HEK293 (cell line): ENCODE measurements at regions not wholly inside any gene's neighbourhood (a gene's known extent, or its start where the extent isn't known, plus 50 kb on each side); places are given as distances from the start of the nearest gene placed in this dataset.

Experiments used
- CTCF ChIA-PET: fragments of 350-600 bp; formaldehyde crosslinking; extraction: SDS; loops from one replicate; lab custom pipeline; 2021; ENCODE audit warnings: antibody characterized with exemption; lab: Yijun Ruan, JAX
- POLR2A ChIA-PET: fragments of 300-600 bp; formaldehyde crosslinking; extraction: SDS; loops from one replicate; lab custom pipeline; 2020; ENCODE audit warnings: antibody characterized with exemption, inconsistent platforms; lab: Yijun Ruan, JAX
- H3K27ac ChIP-seq: fragments of 200-500 bp; sonication (Bioruptor generic); 2 replicates; pipeline ENCODE4 v1.5.1; 2014; ENCODE audit warnings: low read depth, low read length, control low read depth, inconsistent platforms; ENCODE audit errors: extremely low read depth
- H3K36me3 ChIP-seq, 2 experiments: fragments of 200-500 bp in 1 of 2; sonication (Bioruptor generic) in 1 of 2; 1 replicate in 1 of 2; 2 replicates in 1 of 2; pipeline ENCODE4 v1.5.1; 2014 to 2017; ENCODE audit warnings: inconsistent platforms in 2 of 2, low read length in 2 of 2; ENCODE audit not compliant: control insufficient read depth in 2 of 2, insufficient read depth in 1 of 2
- H3K4me1 ChIP-seq: fragments of 200-500 bp; sonication (Bioruptor generic); 2 replicates; pipeline ENCODE4 v1.5.1; 2014; ENCODE audit warnings: mild to moderate bottlenecking, low read length, inconsistent platforms; ENCODE audit not compliant: control insufficient read depth, insufficient read depth
- H3K4me3 ChIP-seq: 2 replicates; pipeline ENCODE4 v1.5.1; 2011; ENCODE audit warnings: low read depth, mild to moderate bottlenecking, control low read depth, low read length, moderate library complexity
- H3K9me3 ChIP-seq: fragments of 200-500 bp; sonication (Bioruptor generic); 2 replicates; pipeline ENCODE4 v1.5.1; 2014; ENCODE audit warnings: low read depth, low read length, inconsistent platforms; ENCODE audit not compliant: control insufficient read depth, insufficient read depth
- IKZF3 ChIP-seq: fragments of 450-650 bp; IDR thresholded peaks from 2 replicates; pipeline ENCODE4 v1.5.0; 2018; ENCODE audit warnings: missing biosample characterization, mild to moderate bottlenecking, missing genetic modification characterization, moderate library complexity
- INSM2 ChIP-seq: fragments of 450-650 bp; formaldehyde crosslinking; IDR thresholded peaks from 2 replicates; pipeline ENCODE4 v1.5.1; 2016; ENCODE audit warnings: missing biosample characterization, missing genetic modification characterization
- TCF7L2 ChIP-seq: IDR thresholded peaks from 2 replicates; pipeline ENCODE4 v1.6.1; 2011; ENCODE audit warnings: low read depth, mild to moderate bottlenecking, inconsistent platforms, low read length, moderate library complexity, borderline replicate concordance
- ZBTB11 ChIP-seq: fragments of 450-650 bp; formaldehyde crosslinking; conservative IDR thresholded peaks from 2 replicates; pipeline ENCODE4 v1.5.1; 2016; ENCODE audit warnings: low read depth, missing biosample characterization, missing genetic modification characterization
- ZBTB17 ChIP-seq: fragments of 450-650 bp; formaldehyde crosslinking; IDR thresholded peaks from 2 replicates; pipeline ENCODE4 v1.5.1; 2016; ENCODE audit warnings: missing biosample characterization, missing genetic modification characterization
- ZFP37 ChIP-seq: fragments of 450-650 bp; formaldehyde crosslinking; IDR thresholded peaks from 2 replicates; pipeline ENCODE4 v1.5.1; 2016; ENCODE audit warnings: missing biosample characterization, missing genetic modification characterization
- ZNF202 ChIP-seq: fragments of 450-650 bp; formaldehyde crosslinking; IDR thresholded peaks from 2 replicates; pipeline ENCODE4 v1.5.1; 2016; ENCODE audit warnings: missing biosample characterization, missing genetic modification characterization, borderline replicate concordance
- ZNF416 ChIP-seq: fragments of 450-650 bp; formaldehyde crosslinking; IDR thresholded peaks from 2 replicates; pipeline ENCODE4 v1.5.1; 2016; ENCODE audit warnings: missing biosample characterization, missing genetic modification characterization
- ZNF449 ChIP-seq: fragments of 450-650 bp; formaldehyde crosslinking; IDR thresholded peaks from 2 replicates; pipeline ENCODE4 v1.5.1; 2017; ENCODE audit warnings: missing biosample characterization, mild to moderate bottlenecking, missing genetic modification characterization, moderate library complexity
- ZNF510 ChIP-seq: fragments of 450-650 bp; formaldehyde crosslinking; IDR thresholded peaks from 2 replicates; pipeline ENCODE4 v1.5.1; 2018; ENCODE audit warnings: mild to moderate bottlenecking, missing genetic modification characterization, missing biosample characterization; ENCODE audit not compliant: insufficient replicate concordance
- ZNF518A ChIP-seq: fragments of 450-650 bp; formaldehyde crosslinking; conservative IDR thresholded peaks from 2 replicates; pipeline ENCODE4 v1.5.1; 2016; ENCODE audit warnings: low read depth, missing biosample characterization, missing genetic modification characterization
- ZNF558 ChIP-seq: fragments of 450-650 bp; formaldehyde crosslinking; IDR thresholded peaks from 2 replicates; pipeline ENCODE4 v1.5.1; 2016; ENCODE audit warnings: missing biosample characterization, missing genetic modification characterization
- ZNF560 ChIP-seq: fragments of 450-650 bp; formaldehyde crosslinking; IDR thresholded peaks from 2 replicates; pipeline ENCODE4 v1.5.1; 2017; ENCODE audit warnings: missing biosample characterization, missing genetic modification characterization, borderline replicate concordance
- ZNF623 ChIP-seq: fragments of 450-650 bp; formaldehyde crosslinking; IDR thresholded peaks from 2 replicates; pipeline ENCODE4 v1.5.1; 2016; ENCODE audit warnings: missing biosample characterization, missing genetic modification characterization
- ZNF677 ChIP-seq: fragments of 450-650 bp; IDR thresholded peaks from 2 replicates; pipeline ENCODE4 v1.5.0; 2018; ENCODE audit warnings: missing biosample characterization, mild to moderate bottlenecking, missing genetic modification characterization, moderate library complexity
- ZNF701 ChIP-seq: fragments of 450-650 bp; formaldehyde crosslinking; IDR thresholded peaks from 2 replicates; pipeline ENCODE4 v1.5.1; 2016; ENCODE audit warnings: missing biosample characterization, missing genetic modification characterization

GRCh38 chr1:177429234-177429633 lies 258.5 kb downstream of the BRINP2 start (continued):
- TF ChIP-seq ZNF518A (tag by site-specific recombination), result no peak
- TF ChIP-seq ZNF560 (tag by site-specific recombination), result no peak
- TF ChIP-seq ZBTB11 (tag by site-specific recombination), result no peak
- no peak for TF ChIP-seq ZFP37 (tag by site-specific recombination)
- no peak for TF ChIP-seq ZNF558 (tag by site-specific recombination)
- TF ChIP-seq ZBTB17 (tag by site-specific recombination), result no peak
- no peak for TF ChIP-seq ZNF677 (tag by site-specific recombination)
- TF ChIP-seq ZNF701 (tag by site-specific recombination), result no peak
- TF ChIP-seq ZNF510 (tag by site-specific recombination), result no peak
- TF ChIP-seq INSM2, result no peak
- TF ChIP-seq ZNF416, result no peak
- no peak for TF ChIP-seq ZNF202 (tag by site-specific recombination)
- no peak for TF ChIP-seq TCF7L2

- Histone ChIP-seq H3K4me3 (no peak overlapping the region), H3K36me3 (no peaks in the 10 kb centered on the region), H3K27ac (no peak overlapping the region)
- CTCF ChIA-PET, result no interaction called here
- TF ChIP-seq IKZF3 (tag by site-specific recombination), result no peak
- no peak for TF ChIP-seq ZNF623
- TF ChIP-seq ZNF449 (tag by site-specific recombination), result no peak
- TF ChIP-seq, all 188 proteins: peak for 0
- H3K9me3 ChIP-seq, result no peaks in the 10 kb centered on the region
- H3K4me1 ChIP-seq, result no peaks in the 10 kb centered on the region
- POLR2A ChIA-PET, result no interaction called here
Observed at GRCh38 chr1:177427811-177428210, 257.1 kb downstream of the BRINP2 start.
